Putamen (tissue), 1 donor: ENCODE measurements at regions not wholly inside any gene's neighbourhood (a gene's known extent, or its start where the extent isn't known, plus 50 kb on each side); places are given as distances from the start of the nearest gene placed in this dataset.
A peak's percentile ranks its signal among the peaks of the same experiment; 100 is the strongest.

Experiments
- DNase-seq: peaks from one replicate; pipeline ENCODE4 v3.0.0-alpha.2; 2016; ENCODE audit warnings: low spot score

GRCh38 chr14:26766726-26767125, 168.9 kb upstream of the NOVA1 start:
- DNase-seq: no peak

GRCh38 chr14:26773906-26774593, 176.2 kb upstream of the NOVA1 start:
- DNase-seq: no peak

GRCh38 chr14:26775765-26776563, 178.1 kb upstream of the NOVA1 start:
- DNase-seq: peak; percentile 22

- no peak for DNase-seq
Observed at GRCh38 chr14:26791117-26791806, 193.4 kb upstream of the NOVA1 start.

- no peak for DNase-seq
Observed at GRCh38 chr14:26794731-26795130, 196.9 kb upstream of the NOVA1 start.

- DNase-seq: no peak
Observed at GRCh38 chr14:26808407-26808806, 210.6 kb upstream of the NOVA1 start.

- no peak for DNase-seq
Observed at GRCh38 chr14:26810631-26811030, 212.8 kb upstream of the NOVA1 start.

GRCh38 chr14:26811756-26812305, 214.0 kb upstream of the NOVA1 start:
- DNase-seq: no peak

GRCh38 chr14:26820138-26820537, 222.3 kb upstream of the NOVA1 start:
- no peak for DNase-seq

GRCh38 chr14:26820572-26820971, 222.7 kb upstream of the NOVA1 start:
- DNase-seq: no peak

GRCh38 chr14:26828741-26829140, 230.9 kb upstream of the NOVA1 start:
- DNase-seq: no peak

GRCh38 chr14:26833621-26834176, 235.9 kb upstream of the NOVA1 start:
- DNase-seq: no peak

- peak; percentile 10 for DNase-seq
Observed at GRCh38 chr14:26835979-26836570, 238.2 kb upstream of the NOVA1 start.

- no peak for DNase-seq
Observed at GRCh38 chr14:26839481-26839880, 241.6 kb upstream of the NOVA1 start.

GRCh38 chr14:26841326-26841725, 243.5 kb upstream of the NOVA1 start:
- DNase-seq: no peak

- DNase-seq: no peak
Observed at GRCh38 chr14:26841920-26842741, 244.3 kb upstream of the NOVA1 start.

GRCh38 chr14:26845151-26845818, 247.5 kb upstream of the NOVA1 start:
- DNase-seq: no peak

- no peak for DNase-seq
Observed at GRCh38 chr14:26846388-26846787, 248.6 kb upstream of the NOVA1 start.

- no peak for DNase-seq
Observed at GRCh38 chr14:26849514-26849913, 251.7 kb upstream of the NOVA1 start.

GRCh38 chr14:26851793-26852192, 254.0 kb upstream of the NOVA1 start:
- DNase-seq: no peak
